GM18870 (cell line): ENCODE measurements at regions not wholly inside any gene's neighbourhood (a gene's known extent, or its start where the extent isn't known, plus 50 kb on each side); places are given as distances from the start of the nearest gene placed in this dataset.
"Not testable (repeated sequence)": the region's sequence is repeated elsewhere in the genome, so short reads cannot be mapped to it uniquely, and the experiment has no call there.

Source experiments
- ATAC-seq: cut with Tn5 transposase; IDR thresholded peaks from one replicate; pipeline ENCODE4 v1.9.1; 2021; ENCODE audit warnings: moderate library complexity; ENCODE audit not compliant: unreplicated experiment

- no peak for ATAC-seq
Observed at GRCh38 chr18:60020107-60020925, 120.5 kb downstream of the PMAIP1 start.

DNA sequence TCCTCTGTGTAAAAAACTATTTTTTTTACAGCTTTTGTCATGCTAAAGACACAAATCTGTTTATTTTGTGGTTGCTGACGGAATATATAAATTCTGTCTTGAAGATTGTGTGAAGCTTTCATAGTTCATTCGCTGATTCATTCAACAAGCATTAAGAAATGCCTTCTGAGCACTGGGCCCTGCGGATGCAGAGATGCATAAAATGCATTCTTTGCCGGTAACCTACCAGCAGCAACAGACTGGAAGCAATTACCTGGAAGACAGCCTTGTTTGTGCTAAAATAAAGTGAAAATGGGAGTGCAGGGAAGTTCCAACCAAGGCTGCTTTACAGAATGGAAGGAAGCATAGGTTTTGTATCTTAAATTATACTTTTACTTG lies 119.7 kb downstream of the PMAIP1 start:
- ATAC-seq, result no peak

DNA sequence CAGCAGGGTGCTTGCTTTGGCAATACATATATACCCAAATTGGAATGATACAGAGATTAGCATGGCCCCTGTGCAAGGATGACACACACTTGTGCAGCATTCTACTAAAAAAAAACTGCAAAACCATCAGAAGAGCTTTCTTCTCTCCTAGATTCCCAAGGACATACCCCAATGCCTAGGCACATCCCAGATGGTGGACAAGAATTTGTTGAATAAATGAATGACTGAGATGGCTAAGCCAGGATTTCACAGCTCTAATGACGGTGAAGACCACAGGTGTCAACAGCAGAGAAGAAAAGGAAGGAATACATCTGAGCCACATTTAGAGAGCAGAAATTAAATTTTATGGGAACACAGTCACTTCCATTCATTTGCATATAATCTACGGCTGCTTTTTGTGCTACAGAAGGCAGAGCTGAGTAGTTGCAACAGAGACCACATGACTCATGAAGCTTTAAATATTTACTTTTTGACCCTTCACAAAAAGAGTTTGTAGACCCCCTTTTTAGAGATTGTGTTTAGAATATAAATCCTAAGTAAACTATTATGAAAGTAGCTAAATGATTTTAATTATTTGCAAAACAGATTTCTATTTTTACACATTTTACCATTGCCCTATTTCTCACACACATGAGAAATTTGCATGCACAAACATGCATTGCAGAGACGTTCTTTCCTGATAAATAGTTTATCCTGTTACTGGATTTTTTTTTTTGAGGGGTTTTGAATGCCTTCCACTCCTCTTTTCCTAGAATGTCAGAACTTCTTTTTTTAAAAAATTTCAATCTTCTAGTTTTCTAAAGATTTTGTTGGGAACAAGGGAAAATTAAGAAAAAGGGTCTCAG lies 119.0 kb downstream of the PMAIP1 start:
- ATAC-seq, result no peak

- not testable (repeated sequence) for ATAC-seq
Observed at GRCh38 chr18:60018134-60018533, 118.3 kb downstream of the PMAIP1 start.

DNA sequence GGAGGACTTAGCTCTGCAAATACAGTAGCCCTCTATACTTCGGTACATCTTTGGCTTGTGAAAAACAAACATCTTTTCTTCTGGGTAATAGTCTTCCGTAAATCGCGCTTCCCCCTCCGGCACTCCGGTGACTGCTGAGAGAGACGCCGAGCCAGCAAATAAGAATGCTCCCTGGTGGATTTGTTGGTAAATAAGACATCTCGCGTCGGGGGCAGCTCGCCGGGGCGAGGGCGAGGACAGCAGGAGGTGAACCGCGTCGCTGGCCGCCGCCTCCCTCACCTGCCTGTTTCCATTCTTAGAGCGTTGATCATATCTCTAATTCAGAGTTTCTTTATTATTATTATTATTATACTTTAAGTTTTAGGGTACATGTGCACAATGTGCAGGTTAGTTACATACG lies 117.6 kb downstream of the PMAIP1 start:
- no peak for ATAC-seq

- ATAC-seq, result not testable (repeated sequence)
Observed at GRCh38 chr18:60015826-60016225, 116.0 kb downstream of the PMAIP1 start.

DNA sequence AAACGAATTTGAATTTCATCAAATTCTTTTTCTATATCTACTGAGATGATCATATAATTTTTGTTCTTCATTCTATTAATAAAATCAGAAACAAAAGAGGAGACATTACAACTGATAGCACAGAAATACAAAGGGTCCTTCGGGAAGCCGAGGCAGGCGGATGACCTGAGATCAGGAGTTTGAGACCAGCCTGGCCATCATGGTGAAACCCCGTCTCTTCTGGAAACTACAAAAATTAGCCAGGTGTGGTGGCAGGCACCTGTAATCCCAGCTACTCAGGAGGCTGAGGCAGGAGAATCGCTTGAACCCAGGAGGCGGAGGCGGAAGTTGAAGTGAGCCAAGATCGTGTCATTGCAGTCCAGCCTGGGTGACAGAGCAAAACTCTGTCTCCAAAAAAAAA lies 113.4 kb downstream of the PMAIP1 start:
- ATAC-seq, result not testable (repeated sequence)

DNA sequence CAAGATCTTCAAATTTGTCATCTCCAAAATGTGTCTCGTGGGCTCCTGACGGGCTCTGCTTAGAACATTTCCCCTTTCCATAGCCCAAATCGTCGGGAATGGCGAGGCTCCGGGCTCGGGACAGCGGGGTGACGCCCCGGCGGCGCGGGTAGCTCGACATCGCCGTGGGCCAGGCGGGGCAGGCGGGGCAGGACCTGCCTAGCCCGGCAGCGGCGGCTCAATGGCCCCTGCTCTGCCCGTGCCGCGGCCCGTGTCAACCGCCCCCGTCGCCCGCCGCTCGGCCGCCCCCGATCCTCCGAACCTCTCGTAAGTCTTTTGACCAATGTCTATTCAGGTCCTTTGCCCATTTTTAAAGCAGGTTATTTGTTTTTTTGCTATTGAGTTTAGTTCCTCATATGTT lies 111.2 kb downstream of the PMAIP1 start:
- ATAC-seq, result no peak

DNA sequence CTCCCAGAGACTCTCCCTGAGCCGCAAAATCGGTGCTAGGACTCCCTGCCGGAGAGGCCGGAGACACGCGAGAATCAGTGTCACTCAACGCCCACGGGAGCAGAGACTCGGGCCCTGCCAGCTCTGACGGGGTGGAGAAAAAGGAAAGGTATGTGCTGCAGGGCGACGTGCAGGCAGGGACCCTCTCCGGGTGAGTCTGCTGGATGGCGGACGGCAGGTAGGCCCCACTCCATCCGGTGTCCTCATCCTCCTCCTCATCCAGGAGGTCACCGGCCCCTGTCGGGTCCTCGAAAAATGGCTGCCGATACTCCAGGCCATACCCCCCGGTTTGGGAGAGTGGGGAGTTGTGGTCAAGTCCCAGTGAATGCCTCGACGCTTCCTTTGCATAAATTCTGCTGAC lies 110.7 kb downstream of the PMAIP1 start:
- ATAC-seq, result no peak

GRCh38 chr18:60007661-60008060 lies 107.9 kb downstream of the PMAIP1 start:
- no peak for ATAC-seq

GRCh38 chr18:60003610-60004185 lies 103.9 kb downstream of the PMAIP1 start:
- ATAC-seq, result no peak

DNA sequence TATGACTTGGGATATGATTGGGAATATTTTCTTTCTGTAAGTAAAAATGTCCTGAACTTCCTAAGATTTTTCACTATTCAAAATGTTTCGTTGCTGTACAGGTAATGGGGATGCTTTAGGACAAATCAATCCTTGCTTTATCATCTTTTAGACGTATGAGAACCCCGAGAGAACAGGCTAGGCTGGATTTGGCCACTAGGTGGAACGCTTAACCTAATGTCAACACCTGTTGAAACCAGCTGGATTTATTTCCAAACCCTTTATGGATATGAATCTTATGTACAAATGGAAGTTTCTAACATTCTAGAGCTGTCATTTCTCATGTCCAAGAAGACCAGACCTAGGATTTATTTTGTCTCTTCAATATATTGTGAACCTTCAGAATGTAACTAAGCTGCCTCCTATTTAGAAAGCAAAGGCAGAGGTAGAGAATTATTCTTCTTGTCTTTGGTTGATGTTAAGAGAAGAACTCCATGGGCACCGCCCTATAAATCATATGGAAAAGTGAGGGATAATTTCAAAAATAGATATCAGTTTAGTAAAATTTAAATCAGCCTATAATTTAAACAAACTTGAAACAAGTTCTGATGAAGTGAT lies 96.7 kb downstream of the PMAIP1 start:
- ATAC-seq, result peak; percentile 71

- ATAC-seq, result peak; percentile 51
Observed at GRCh38 chr18:59994357-59994756, 94.6 kb downstream of the PMAIP1 start.

DNA sequence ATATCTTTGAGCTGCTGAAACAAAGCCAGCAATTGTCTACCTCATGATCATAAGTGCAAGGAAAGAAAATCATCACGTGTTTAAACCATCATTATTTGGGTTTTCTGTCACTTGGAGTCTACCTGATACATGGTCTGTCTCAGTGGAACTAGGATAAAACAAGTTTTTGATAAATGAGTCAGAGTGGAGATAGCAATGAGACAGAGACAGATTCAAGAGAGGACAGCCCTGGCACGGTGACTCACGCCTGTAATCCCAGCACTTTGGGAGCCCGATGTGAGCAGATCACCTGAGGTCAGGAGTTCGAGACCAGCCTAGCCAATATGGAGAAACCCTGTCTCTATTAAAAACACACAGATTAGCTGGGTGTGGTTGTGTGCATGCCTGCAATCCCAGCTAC lies 93.8 kb downstream of the PMAIP1 start:
- no peak for ATAC-seq

- ATAC-seq, result no peak
Observed at GRCh38 chr18:59990121-59990823, 90.5 kb downstream of the PMAIP1 start.

DNA sequence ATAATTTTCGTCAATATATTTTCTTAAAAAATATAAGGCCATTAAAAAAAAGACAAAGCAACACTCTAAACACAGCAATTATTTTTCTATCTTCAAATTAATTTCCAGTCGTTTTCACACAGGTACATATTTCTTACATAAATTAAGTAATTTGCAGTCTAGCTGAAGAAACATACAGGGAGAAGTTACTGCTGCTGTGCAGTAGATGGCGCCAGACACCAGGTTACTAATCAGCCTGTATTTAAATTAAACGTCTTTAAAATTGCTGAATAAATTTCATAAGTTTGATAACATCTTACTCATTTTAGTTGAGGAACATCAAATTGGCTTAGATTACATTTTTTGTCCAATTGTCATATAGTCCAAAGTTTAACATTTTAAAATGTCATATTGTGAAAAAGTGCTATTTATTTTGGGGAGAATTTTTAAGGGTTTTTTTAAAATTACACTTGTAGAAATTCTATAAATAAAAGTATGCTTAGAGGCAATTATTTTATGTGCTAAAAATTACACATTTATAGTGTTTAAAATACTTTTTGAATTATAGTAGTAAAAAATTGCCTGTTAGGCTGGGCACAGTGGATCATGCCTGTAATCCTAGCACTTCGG lies 88.4 kb downstream of the PMAIP1 start:
- ATAC-seq, result peak; percentile 54

GRCh38 chr18:59987102-59987501 lies 87.3 kb downstream of the PMAIP1 start:
- ATAC-seq, result no peak

DNA sequence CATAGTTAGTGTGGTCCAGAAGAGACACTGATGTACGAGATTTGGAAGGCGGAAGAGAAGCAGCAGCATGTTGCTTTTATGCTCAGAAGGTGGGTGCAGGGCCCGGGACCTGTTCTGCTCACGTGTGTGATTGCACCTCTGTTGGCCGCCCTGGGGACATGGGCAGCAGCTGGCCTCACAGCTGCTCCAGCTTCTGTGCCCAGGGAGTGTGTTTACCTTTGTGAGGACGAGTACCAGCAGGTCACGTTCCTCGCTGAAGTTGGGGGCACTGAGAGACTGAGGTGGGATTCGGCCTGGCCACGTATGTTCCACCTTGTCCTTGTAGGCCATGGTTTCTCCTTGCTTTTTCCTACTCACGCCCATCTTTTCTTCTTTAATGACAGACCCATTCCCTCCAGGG lies 86.3 kb downstream of the PMAIP1 start:
- no peak for ATAC-seq

DNA sequence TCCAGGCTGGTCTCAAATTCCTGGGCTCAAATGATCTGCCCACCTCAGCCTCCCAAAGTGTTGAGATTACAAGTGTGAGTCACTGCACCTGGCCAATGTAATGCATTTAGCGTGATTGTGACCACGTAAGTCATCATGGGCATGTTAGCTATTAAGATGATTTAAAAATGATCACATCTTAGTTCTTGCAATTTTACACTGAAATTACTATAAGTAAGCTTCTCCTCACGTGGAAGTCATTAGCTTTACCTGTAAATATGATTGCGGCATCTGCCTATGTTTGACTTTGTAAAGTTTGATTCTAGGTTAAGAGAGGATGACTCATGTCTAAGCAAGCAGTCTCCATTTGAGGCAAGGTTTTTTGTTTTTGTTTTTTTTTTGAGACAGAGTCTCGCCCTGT lies 85.5 kb downstream of the PMAIP1 start:
- no peak for ATAC-seq

DNA sequence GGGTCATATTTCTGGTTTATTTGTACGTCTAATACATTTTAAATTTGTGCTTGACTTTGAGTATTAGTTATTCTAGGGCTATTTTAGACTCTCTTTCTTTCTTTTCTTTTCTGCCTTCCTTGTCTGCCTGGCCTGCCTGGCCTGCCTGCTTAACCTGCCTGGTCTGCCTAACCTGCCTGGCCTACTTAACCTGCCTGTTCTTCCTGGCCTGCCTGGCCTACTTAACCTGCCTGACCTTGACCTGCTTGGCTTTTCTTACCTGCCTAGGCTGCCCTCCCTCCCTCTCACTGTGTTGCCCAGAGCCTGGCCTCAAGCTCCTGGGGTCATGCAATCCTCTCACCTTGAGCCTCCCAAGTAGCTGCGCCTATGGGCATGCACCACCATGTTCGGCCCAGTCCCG lies 83.7 kb downstream of the PMAIP1 start:
- no peak for ATAC-seq
